Fibroblast of mammary gland (primary cell): ENCODE measurements at regions not wholly inside any gene's neighbourhood (a gene's known extent, or its start where the extent isn't known, plus 50 kb on each side); places are given as distances from the start of the nearest gene placed in this dataset.
A peak's percentile ranks its signal among the peaks of the same experiment; 100 is the strongest.

Source experiments
- DNase-seq: peaks from one replicate; pipeline ENCODE4 v3.0.0-alpha.2; 2010; ENCODE audit warnings: low read depth
- H3K4me3 ChIP-seq: 2 replicates; pipeline ENCODE4 v1.5.1; 2011; ENCODE audit warnings: low read depth, mild to moderate bottlenecking, low read length, moderate library complexity; ENCODE audit not compliant: control insufficient read depth
- CTCF ChIP-seq: conservative IDR thresholded peaks from 2 replicates; pipeline ENCODE4 v1.5.1; 2011; ENCODE audit warnings: low read depth, low read length, inconsistent platforms; ENCODE audit not compliant: control insufficient read depth, insufficient read depth

- H3K4me3 ChIP-seq = no peak overlapping the region
- no peak for DNase-seq
- no peak for TF ChIP-seq CTCF
Measured at GRCh38 chrX:39176105-39176504, 374.8 kb downstream of the MID1IP1 start.

GRCh38 chrX:39189431-39189830 is 388.2 kb downstream of the MID1IP1 start:
- no peak for DNase-seq
- no peak for TF ChIP-seq CTCF
- H3K4me3 ChIP-seq = no peak overlapping the region

- H3K4me3 ChIP-seq = no peak overlapping the region
- DNase-seq = no peak
- no peak for TF ChIP-seq CTCF
Measured at GRCh38 chrX:39194673-39195072, 393.4 kb downstream of the MID1IP1 start.

GRCh38 chrX:39195156-39195555 is 393.9 kb downstream of the MID1IP1 start:
- no peak for DNase-seq
- no peak for TF ChIP-seq CTCF

GRCh38 chrX:39196192-39197102 is 395.2 kb downstream of the MID1IP1 start:
- TF ChIP-seq CTCF = no peak
- no peak overlapping the region for H3K4me3 ChIP-seq

More at GRCh38 chrX:39195156-39195555, 393.9 kb downstream of the MID1IP1 start:
- H3K4me3 ChIP-seq = no peak overlapping the region

GRCh38 chrX:39199429-39199828 is 398.2 kb downstream of the MID1IP1 start:
- no peak for DNase-seq
- no peak for TF ChIP-seq CTCF
- no peak overlapping the region for H3K4me3 ChIP-seq

More at GRCh38 chrX:39196192-39197102, 395.2 kb downstream of the MID1IP1 start:
- peak; percentile 85 for DNase-seq
